Lower leg skin (tissue), 3 donors: ENCODE measurements at regions not wholly inside any gene's neighbourhood (a gene's known extent, or its start where the extent isn't known, plus 50 kb on each side); places are given as distances from the start of the nearest gene placed in this dataset.
"Not testable (repeated sequence)": the region's sequence is repeated elsewhere in the genome, so short reads cannot be mapped to it uniquely, and the experiment has no call there.

Source experiments
- POLR2A ChIP-seq, 2 donors: fragments of 450-650 bp; IDR thresholded peaks; one replicate each; pipeline ENCODE4 v1.6.1; 2016 to 2017; ENCODE audit warnings: antibody characterized with exemption in 2 of 2, mild to moderate bottlenecking in 1 of 2, moderate library complexity in 1 of 2
- TF ChIP-seq, protein P1 (sequence below), 3 donors: fragments of 450-650 bp; IDR thresholded peaks; one replicate each; pipeline ENCODE4 v1.5.1; 2016; ENCODE audit warnings: antibody characterized with exemption in 3 of 3, mild to moderate bottlenecking in 3 of 3, moderate library complexity in 2 of 3

DNA sequence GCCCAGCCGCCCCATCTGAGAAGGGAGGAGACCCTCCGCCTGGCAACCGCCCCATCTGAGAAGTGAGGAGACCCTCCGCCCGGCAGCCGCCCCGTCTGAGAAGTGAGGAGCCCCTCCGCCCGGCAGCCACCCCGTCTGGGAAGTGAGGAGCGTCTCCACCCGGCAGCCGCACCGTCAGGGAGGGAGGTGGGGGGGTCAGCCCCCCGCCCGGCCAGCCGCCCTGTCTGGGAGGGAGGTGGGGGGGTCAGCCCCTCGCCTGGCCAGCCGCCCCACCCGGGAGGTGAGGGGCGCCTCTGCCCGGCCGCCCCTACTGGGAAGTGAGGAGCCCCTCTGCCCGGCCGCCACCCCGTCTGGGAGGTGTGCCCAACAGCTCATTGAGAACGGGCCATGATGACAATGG is 59.9 kb upstream of the ME3 start:
- TF ChIP-seq, protein P1, sequence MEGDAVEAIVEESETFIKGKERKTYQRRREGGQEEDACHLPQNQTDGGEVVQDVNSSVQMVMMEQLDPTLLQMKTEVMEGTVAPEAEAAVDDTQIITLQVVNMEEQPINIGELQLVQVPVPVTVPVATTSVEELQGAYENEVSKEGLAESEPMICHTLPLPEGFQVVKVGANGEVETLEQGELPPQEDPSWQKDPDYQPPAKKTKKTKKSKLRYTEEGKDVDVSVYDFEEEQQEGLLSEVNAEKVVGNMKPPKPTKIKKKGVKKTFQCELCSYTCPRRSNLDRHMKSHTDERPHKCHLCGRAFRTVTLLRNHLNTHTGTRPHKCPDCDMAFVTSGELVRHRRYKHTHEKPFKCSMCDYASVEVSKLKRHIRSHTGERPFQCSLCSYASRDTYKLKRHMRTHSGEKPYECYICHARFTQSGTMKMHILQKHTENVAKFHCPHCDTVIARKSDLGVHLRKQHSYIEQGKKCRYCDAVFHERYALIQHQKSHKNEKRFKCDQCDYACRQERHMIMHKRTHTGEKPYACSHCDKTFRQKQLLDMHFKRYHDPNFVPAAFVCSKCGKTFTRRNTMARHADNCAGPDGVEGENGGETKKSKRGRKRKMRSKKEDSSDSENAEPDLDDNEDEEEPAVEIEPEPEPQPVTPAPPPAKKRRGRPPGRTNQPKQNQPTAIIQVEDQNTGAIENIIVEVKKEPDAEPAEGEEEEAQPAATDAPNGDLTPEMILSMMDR (IDR thresholded peaks at IDR 0.05): not testable (repeated sequence)
- TF ChIP-seq POLR2A (IDR thresholded peaks at IDR 0.05): not testable (repeated sequence)
